HL-60 (cell line): ENCODE measurements at regions not wholly inside any gene's neighbourhood (a gene's known extent, or its start where the extent isn't known, plus 50 kb on each side); places are given as distances from the start of the nearest gene placed in this dataset.

Experiments
- GABPA ChIP-seq: IDR thresholded peaks from 2 replicates; pipeline ENCODE4 v1.6.1; 2012; ENCODE audit warnings: low read depth
- POLR2AphosphoS5 ChIP-seq: IDR thresholded peaks from 2 replicates; pipeline ENCODE4 v1.6.1; 2012; ENCODE audit warnings: low read depth
- SPI1 ChIP-seq: IDR thresholded peaks from 2 replicates; pipeline ENCODE4 v1.6.1; 2012; ENCODE audit warnings: low read depth, mild to moderate bottlenecking, borderline replicate concordance
- TF ChIP-seq, protein P1 (sequence below): IDR thresholded peaks from one replicate; pipeline ENCODE4 v1.5.1; 2011; ENCODE audit warnings: low read length, control low read depth, inconsistent platforms; ENCODE audit not compliant: insufficient read depth
- TF ChIP-seq, protein P2 (sequence below): IDR thresholded peaks from 2 replicates; pipeline ENCODE4 v1.6.1; 2012; ENCODE audit warnings: low read depth; ENCODE audit not compliant: insufficient replicate concordance

DNA sequence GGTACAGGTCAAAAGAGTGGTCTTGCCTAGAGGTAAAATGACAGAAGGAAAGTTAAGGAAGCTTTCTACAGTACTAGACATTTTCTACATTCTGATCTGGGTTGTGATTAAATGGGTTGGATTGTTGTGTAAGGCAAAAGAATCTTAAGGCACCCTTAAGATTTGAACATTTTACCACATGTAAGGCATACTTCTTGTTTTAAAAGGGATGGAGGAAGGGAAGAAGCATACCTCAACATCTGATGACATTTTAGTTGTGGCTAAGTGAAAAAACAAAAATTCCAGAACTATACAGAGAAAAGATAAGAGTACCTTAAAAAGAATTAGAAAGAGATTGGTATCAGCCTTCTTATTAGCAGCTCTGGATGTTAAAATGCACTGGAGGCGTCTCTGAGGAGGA lies 356.0 kb upstream of the CADM1 start:
- TF ChIP-seq, protein P1, sequence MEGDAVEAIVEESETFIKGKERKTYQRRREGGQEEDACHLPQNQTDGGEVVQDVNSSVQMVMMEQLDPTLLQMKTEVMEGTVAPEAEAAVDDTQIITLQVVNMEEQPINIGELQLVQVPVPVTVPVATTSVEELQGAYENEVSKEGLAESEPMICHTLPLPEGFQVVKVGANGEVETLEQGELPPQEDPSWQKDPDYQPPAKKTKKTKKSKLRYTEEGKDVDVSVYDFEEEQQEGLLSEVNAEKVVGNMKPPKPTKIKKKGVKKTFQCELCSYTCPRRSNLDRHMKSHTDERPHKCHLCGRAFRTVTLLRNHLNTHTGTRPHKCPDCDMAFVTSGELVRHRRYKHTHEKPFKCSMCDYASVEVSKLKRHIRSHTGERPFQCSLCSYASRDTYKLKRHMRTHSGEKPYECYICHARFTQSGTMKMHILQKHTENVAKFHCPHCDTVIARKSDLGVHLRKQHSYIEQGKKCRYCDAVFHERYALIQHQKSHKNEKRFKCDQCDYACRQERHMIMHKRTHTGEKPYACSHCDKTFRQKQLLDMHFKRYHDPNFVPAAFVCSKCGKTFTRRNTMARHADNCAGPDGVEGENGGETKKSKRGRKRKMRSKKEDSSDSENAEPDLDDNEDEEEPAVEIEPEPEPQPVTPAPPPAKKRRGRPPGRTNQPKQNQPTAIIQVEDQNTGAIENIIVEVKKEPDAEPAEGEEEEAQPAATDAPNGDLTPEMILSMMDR = no peak
- TF ChIP-seq GABPA (no peak), POLR2AphosphoS5 (no peak), SPI1 (no peak)
- TF ChIP-seq, protein P2, sequence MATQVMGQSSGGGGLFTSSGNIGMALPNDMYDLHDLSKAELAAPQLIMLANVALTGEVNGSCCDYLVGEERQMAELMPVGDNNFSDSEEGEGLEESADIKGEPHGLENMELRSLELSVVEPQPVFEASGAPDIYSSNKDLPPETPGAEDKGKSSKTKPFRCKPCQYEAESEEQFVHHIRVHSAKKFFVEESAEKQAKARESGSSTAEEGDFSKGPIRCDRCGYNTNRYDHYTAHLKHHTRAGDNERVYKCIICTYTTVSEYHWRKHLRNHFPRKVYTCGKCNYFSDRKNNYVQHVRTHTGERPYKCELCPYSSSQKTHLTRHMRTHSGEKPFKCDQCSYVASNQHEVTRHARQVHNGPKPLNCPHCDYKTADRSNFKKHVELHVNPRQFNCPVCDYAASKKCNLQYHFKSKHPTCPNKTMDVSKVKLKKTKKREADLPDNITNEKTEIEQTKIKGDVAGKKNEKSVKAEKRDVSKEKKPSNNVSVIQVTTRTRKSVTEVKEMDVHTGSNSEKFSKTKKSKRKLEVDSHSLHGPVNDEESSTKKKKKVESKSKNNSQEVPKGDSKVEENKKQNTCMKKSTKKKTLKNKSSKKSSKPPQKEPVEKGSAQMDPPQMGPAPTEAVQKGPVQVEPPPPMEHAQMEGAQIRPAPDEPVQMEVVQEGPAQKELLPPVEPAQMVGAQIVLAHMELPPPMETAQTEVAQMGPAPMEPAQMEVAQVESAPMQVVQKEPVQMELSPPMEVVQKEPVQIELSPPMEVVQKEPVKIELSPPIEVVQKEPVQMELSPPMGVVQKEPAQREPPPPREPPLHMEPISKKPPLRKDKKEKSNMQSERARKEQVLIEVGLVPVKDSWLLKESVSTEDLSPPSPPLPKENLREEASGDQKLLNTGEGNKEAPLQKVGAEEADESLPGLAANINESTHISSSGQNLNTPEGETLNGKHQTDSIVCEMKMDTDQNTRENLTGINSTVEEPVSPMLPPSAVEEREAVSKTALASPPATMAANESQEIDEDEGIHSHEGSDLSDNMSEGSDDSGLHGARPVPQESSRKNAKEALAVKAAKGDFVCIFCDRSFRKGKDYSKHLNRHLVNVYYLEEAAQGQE = no peak
